Loucy (cell line): ENCODE measurements at regions not wholly inside any gene's neighbourhood (a gene's known extent, or its start where the extent isn't known, plus 50 kb on each side); places are given as distances from the start of the nearest gene placed in this dataset.

Experiments
- EZH2phosphoT487 ChIP-seq: fragments of 200-600 bp; IDR thresholded peaks from 2 replicates; pipeline ENCODE4 v1.6.1; 2018; ENCODE audit warnings: antibody characterized with exemption, mild to moderate bottlenecking, moderate library complexity, borderline replicate concordance
- TF ChIP-seq, protein P1 (sequence below): fragments of 200-600 bp; sonication (generic); conservative IDR thresholded peaks from 2 replicates; pipeline ENCODE4 v1.5.1; 2014; ENCODE audit warnings: mild to moderate bottlenecking, antibody characterized with exemption, low read length

DNA sequence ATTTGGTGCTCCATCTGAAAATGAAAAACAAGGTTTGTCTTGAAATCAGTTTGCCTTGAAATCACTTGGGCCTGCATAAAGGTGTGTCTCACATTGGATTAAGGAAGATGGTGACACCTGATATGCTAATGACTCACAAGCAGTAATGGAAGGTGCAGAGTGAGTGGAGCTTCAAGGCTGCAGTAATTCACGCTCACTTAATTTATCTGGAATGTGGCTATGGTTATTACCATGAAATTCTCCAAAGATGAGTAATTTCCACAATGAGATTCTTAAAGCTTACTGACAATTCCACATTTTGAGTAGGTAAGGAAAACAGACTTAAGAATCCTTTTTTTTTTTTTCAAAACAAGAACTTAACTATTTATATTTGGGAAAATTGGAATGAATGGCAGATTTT lies 156.8 kb downstream of the PAX3 start:
- TF ChIP-seq, protein P1, sequence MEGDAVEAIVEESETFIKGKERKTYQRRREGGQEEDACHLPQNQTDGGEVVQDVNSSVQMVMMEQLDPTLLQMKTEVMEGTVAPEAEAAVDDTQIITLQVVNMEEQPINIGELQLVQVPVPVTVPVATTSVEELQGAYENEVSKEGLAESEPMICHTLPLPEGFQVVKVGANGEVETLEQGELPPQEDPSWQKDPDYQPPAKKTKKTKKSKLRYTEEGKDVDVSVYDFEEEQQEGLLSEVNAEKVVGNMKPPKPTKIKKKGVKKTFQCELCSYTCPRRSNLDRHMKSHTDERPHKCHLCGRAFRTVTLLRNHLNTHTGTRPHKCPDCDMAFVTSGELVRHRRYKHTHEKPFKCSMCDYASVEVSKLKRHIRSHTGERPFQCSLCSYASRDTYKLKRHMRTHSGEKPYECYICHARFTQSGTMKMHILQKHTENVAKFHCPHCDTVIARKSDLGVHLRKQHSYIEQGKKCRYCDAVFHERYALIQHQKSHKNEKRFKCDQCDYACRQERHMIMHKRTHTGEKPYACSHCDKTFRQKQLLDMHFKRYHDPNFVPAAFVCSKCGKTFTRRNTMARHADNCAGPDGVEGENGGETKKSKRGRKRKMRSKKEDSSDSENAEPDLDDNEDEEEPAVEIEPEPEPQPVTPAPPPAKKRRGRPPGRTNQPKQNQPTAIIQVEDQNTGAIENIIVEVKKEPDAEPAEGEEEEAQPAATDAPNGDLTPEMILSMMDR: no peak
- TF ChIP-seq EZH2phosphoT487: no peak
